Globus pallidus (tissue), 1 donor: ENCODE measurements at regions not wholly inside any gene's neighbourhood (a gene's known extent, or its start where the extent isn't known, plus 50 kb on each side); places are given as distances from the start of the nearest gene placed in this dataset.
"Not testable (repeated sequence)": the region's sequence is repeated elsewhere in the genome, so short reads cannot be mapped to it uniquely, and the experiment has no call there.

Experiments used
- DNase-seq: peaks from one replicate; pipeline ENCODE4 v3.0.0-alpha.2; 2015; ENCODE audit warnings: low spot score

- DNase-seq, result no peak
Measured at GRCh38 chr18:14936313-14936712, 188.3 kb downstream of the ANKRD30B start.

- no peak for DNase-seq
Measured at GRCh38 chr18:14937271-14937670, 189.3 kb downstream of the ANKRD30B start.

GRCh38 chr18:14939141-14939540 lies 191.2 kb downstream of the ANKRD30B start:
- DNase-seq, result no peak

- DNase-seq, result not testable (repeated sequence)
Measured at GRCh38 chr18:14940106-14940505, 192.1 kb downstream of the ANKRD30B start.

GRCh38 chr18:14940735-14941134 lies 192.8 kb downstream of the ANKRD30B start:
- no peak for DNase-seq

- no peak for DNase-seq
Measured at GRCh38 chr18:14941256-14941655, 193.3 kb downstream of the ANKRD30B start.

GRCh38 chr18:14941792-14942191 lies 193.8 kb downstream of the ANKRD30B start:
- no peak for DNase-seq

- no peak for DNase-seq
Measured at GRCh38 chr18:14942275-14942674, 194.3 kb downstream of the ANKRD30B start.

- no peak for DNase-seq
Measured at GRCh38 chr18:14943486-14943885, 195.5 kb downstream of the ANKRD30B start.

- DNase-seq, result no peak
Measured at GRCh38 chr18:14943967-14944636, 196.1 kb downstream of the ANKRD30B start.

- no peak for DNase-seq
Measured at GRCh38 chr18:14944838-14945237, 196.9 kb downstream of the ANKRD30B start.

GRCh38 chr18:14945286-14945685 lies 197.3 kb downstream of the ANKRD30B start:
- no peak for DNase-seq

GRCh38 chr18:14945984-14946383 lies 198.0 kb downstream of the ANKRD30B start:
- DNase-seq, result no peak

- not testable (repeated sequence) for DNase-seq
Measured at GRCh38 chr18:14946741-14947470, 198.9 kb downstream of the ANKRD30B start.

GRCh38 chr18:14947482-14948162 lies 199.7 kb downstream of the ANKRD30B start:
- DNase-seq, result no peak

GRCh38 chr18:14948163-14948540 lies 200.2 kb downstream of the ANKRD30B start:
- no peak for DNase-seq

- DNase-seq, result no peak
Measured at GRCh38 chr18:14949800-14950664, 202.1 kb downstream of the ANKRD30B start.

- not testable (repeated sequence) for DNase-seq
Measured at GRCh38 chr18:14952444-14953077, 204.6 kb downstream of the ANKRD30B start.

- DNase-seq, result no peak
Measured at GRCh38 chr18:14958701-14959100, 210.7 kb downstream of the ANKRD30B start.

- no peak for DNase-seq
Measured at GRCh38 chr18:14959550-14959949, 211.6 kb downstream of the ANKRD30B start.

- no peak for DNase-seq
Measured at GRCh38 chr18:14961991-14962390, 214.0 kb downstream of the ANKRD30B start.

- no peak for DNase-seq
Measured at GRCh38 chr18:14962626-14963025, 214.7 kb downstream of the ANKRD30B start.
